ENCODE measurements at regions not wholly inside any gene's neighbourhood (a gene's known extent, or its start where the extent isn't known, plus 50 kb on each side); places are given as distances from the start of the nearest gene placed in this dataset.
"Not testable (repeated sequence)": the region's sequence is repeated elsewhere in the genome, so short reads cannot be mapped to it uniquely, and the experiment has no call there.

DNA sequence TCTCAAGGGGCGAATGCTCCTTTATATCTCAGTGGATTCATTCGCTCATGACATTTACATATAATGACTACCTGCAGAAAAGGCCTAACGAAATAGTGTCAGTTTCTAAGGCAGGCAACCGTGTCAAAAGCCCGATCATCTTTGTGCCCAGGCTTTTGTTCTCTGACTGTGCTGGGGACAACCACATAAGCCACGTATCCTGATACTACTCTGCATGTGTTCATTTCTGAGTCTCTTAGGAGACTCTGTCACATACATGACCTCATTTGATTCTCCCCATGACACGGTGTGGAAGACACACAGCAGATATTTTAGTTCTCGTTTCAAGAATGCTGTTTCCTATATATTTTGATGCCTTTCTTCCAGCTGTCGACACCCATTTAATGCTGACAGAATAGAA, 598.5 kb downstream of the BNC2 start:
- Mint-ChIP-seq H3K9me3 (no peaks in the 10 kb centered on the region), H3K27ac (no peak overlapping the region), H3K36me3 (no peaks in the 10 kb centered on the region)
- DNase-seq (ENCODE audit: low spot score in 2 of 2): no peak
- peak in 1 of 2 donors; percentile 22 for ATAC-seq

DNA sequence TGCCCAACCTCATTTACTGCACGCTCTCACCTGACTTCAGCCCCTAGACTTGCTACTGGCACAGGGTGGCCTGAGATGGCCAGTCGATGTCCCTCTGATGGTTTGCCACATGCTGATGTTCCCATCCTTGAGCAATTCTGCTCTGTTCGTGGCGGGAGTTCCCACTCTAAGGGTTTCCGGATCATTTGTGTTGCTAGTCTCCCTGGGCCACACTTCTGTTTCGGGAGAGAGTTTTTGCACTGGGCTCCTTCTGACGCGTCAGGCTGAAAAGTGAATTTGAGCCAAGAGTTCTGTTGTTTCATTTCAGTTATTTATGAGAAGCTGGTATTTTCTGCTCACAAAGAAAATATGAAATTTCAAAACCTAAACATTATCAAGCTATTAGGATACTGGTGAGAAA, 597.7 kb downstream of the BNC2 start:
- ATAC-seq: no peak
- no peaks in the 10 kb centered on the region for H3K9me3 Mint-ChIP-seq
- H3K36me3 Mint-ChIP-seq: no peaks in the 10 kb centered on the region
- H3K27ac Mint-ChIP-seq: no peak overlapping the region
- no peak for DNase-seq (ENCODE audit: low spot score in 2 of 2)

DNA sequence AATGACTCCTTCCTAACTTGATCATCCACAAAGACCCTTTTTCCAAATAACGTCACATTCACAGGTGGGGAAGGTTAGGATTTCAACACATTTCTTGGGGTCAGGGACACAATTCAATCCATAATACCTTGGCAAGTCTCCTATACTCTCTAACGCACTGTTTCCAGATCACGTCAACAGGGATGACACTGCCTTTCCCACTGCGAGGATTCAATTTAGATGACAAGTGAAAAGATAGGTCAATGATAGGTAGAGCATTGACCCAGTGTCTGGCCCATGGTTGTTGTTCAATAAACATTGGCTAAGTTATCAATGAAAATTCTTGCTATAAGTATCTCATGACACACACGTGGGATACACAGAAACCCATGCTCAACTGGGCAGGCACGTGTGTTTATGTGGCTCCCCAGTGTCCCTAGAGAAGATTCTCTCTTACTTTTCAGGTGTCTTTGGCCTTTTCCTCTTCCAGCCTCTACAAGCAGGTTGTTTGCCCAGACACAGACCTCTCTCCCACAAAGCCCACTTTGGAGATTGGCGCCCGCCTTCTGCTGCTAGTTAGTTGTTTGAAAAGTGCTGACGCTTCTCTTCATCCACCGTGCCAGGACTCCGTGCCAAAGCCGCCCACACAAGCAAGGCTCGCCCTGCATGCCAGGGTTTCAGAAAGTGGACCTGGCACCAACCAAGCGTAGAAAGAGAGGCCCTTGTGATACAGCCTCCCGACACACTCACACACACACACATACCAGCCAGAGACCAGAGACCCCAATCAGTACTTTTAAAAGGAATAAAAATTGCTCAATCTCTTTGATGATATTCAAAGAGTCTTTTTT, 594.5 kb downstream of the BNC2 start:
- H3K27ac Mint-ChIP-seq: no peak overlapping the region
- DNase-seq (ENCODE audit: low spot score in 2 of 2) (no peak), ATAC-seq (no peak)
- no peaks in the 10 kb centered on the region for H3K36me3 Mint-ChIP-seq
- H3K9me3 Mint-ChIP-seq: no peaks in the 10 kb centered on the region

- Mint-ChIP-seq H3K36me3 (no peaks in the 10 kb centered on the region), H3K27ac (no peak overlapping the region), H3K9me3 (no peaks in the 10 kb centered on the region)
- no peak for ATAC-seq
- DNase-seq (ENCODE audit: low spot score in 2 of 2): no peak
Observed at GRCh38 chr9:16276866-16277265, 593.6 kb downstream of the BNC2 start.

DNA sequence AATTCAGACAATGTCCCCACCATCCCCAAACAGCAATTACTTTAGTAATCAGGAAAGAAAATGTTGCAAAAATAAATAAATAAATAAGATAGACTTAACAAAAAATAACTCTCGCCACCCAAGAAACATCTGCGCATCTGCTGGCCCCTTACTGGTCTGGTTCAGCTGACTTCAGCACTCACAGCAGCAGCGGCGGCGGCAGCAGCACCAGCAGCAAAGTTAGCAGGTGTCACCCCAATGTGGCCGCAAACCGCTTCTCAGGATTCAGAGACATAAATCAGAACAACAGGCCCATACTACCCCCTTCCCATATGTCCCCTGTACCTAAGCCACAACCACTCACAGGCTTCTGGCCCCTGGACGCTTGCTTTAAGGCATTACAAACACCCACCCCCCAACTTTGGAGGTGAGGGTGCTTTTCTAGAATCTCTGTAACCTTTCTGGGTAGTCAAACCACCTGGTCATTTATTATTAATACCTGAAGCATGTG, 593.0 kb downstream of the BNC2 start:
- H3K27ac Mint-ChIP-seq: no peak overlapping the region
- no peak for ATAC-seq
- H3K9me3 Mint-ChIP-seq: no peaks in the 10 kb centered on the region

GRCh38 chr9:16278326-16278999, 592.0 kb downstream of the BNC2 start:
- DNase-seq (ENCODE audit: low spot score in 2 of 2) (no peak), ATAC-seq (no peak)
- Mint-ChIP-seq H3K9me3 (peaks cover 0 to 4% of the 10 kb centered on the region in 2 donors), H3K36me3 (no peaks in the 10 kb centered on the region), H3K27ac (no peak overlapping the region)

More for the DNA sequence above, 593.0 kb downstream of the BNC2 start:
- DNase-seq (ENCODE audit: low spot score in 2 of 2): no peak
- H3K36me3 Mint-ChIP-seq: no peaks in the 10 kb centered on the region

DNA sequence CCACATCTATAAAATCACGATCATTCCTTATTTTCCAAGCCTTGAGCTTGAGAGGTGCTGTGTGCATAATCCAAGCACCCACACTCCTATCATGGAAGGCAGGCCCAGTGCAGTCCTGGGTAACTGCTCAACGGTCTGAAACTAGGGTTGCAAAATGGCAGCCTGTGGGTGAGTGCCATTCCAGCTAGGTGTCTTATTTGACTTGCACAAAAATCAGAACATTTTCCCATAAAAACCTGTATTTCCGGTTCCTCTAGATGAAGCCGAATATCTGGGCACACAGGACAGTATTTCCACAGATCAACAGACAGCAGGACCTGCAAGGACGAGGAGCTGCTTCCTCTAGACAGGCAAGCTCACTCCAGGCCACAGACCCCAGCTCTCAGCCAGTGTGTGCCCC, 588.8 kb downstream of the BNC2 start:
- H3K36me3 Mint-ChIP-seq: no peaks in the 10 kb centered on the region
- H3K27ac Mint-ChIP-seq: no peak overlapping the region
- H3K9me3 Mint-ChIP-seq: peaks cover 4 to 9% of the 10 kb centered on the region in 2 donors
- ATAC-seq (no peak), DNase-seq (ENCODE audit: low spot score in 2 of 2) (no peak)

- no peak overlapping the region for H3K27ac Mint-ChIP-seq
- ATAC-seq (no peak), DNase-seq (ENCODE audit: low spot score in 2 of 2) (no peak)
- peaks cover 4 to 9% of the 10 kb centered on the region in 2 donors for H3K9me3 Mint-ChIP-seq
- no peaks in the 10 kb centered on the region for H3K36me3 Mint-ChIP-seq
Observed at GRCh38 chr9:16282216-16282615, 588.3 kb downstream of the BNC2 start.

GRCh38 chr9:16282718-16283117, 587.8 kb downstream of the BNC2 start:
- peaks cover 7 to 9% of the 10 kb centered on the region in 2 donors for H3K9me3 Mint-ChIP-seq
- no peak for DNase-seq (ENCODE audit: low spot score in 2 of 2)
- no peak overlapping the region for H3K27ac Mint-ChIP-seq
- ATAC-seq: no peak
- H3K36me3 Mint-ChIP-seq: no peaks in the 10 kb centered on the region

DNA sequence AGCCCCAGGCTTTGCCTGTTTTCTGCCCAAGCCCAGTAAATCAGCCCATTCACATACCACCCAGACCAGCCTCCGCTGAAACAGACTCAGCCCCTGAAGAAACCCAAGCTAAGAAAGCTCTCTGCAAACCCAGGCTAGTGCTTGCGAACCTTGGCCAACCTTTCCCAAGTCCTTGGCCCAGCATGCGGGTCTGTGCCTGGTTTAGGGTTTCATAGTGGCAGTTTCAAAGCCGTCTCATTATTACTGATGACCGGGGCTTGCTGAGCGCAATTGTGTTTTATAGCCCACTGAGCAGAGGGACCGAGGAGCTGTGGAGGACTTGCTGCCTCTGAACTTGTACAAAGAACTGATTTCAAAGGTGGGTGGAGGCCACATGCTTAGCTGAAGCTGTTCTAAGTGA, 584.3 kb downstream of the BNC2 start:
- no peak overlapping the region for H3K27ac Mint-ChIP-seq
- no peak for DNase-seq (ENCODE audit: low spot score in 2 of 2)
- no peaks in the 10 kb centered on the region for H3K36me3 Mint-ChIP-seq
- no peak for ATAC-seq
- H3K9me3 Mint-ChIP-seq: peaks cover 7 to 9% of the 10 kb centered on the region in 2 donors

- no peaks in the 10 kb centered on the region for H3K36me3 Mint-ChIP-seq
- DNase-seq (ENCODE audit: low spot score in 2 of 2) (no peak), ATAC-seq (no peak)
- H3K27ac Mint-ChIP-seq: no peak overlapping the region
- peaks cover 5 to 7% of the 10 kb centered on the region in 2 donors for H3K9me3 Mint-ChIP-seq
Observed at GRCh38 chr9:16289639-16290038, 580.8 kb downstream of the BNC2 start.

GRCh38 chr9:16290169-16290568, 580.3 kb downstream of the BNC2 start:
- DNase-seq (ENCODE audit: low spot score in 2 of 2) (no peak), ATAC-seq (no peak)
- Mint-ChIP-seq H3K36me3 (no peaks in the 10 kb centered on the region), H3K9me3 (peaks cover 7 to 8% of the 10 kb centered on the region in 2 donors), H3K27ac (no peak overlapping the region)

GRCh38 chr9:16291921-16292320, 578.5 kb downstream of the BNC2 start:
- DNase-seq (ENCODE audit: low spot score in 2 of 2) (no peak), ATAC-seq (no peak)
- Mint-ChIP-seq H3K9me3 (peaks cover 3 to 12% of the 10 kb centered on the region in 2 donors), H3K27ac (no peak overlapping the region), H3K36me3 (no peaks in the 10 kb centered on the region)

DNA sequence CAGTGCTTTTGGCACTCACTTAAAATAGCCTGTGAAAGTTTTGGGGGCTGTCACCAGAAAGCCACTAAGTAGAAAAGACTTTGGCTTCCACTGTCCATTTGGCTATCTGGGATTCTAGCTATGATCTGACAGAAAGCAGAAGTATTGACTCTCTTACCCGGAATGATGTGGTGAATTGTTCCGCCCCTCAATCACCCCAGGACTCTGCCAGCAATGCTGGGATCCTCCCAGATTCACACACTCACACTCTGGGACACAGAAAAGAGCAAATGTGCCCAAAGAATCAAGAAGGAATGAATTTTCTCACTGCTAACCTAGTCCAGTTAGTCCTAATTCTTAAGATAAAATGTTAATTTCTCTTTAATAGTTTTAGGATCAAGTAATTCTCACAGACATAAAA, 576.9 kb downstream of the BNC2 start:
- no peak overlapping the region for H3K27ac Mint-ChIP-seq
- ATAC-seq (no peak), DNase-seq (ENCODE audit: low spot score in 2 of 2) (no peak)
- H3K9me3 Mint-ChIP-seq: peaks cover 4 to 21% of the 10 kb centered on the region in 2 donors
- peaks cover 0 to 4% of the 10 kb centered on the region in 2 donors for H3K36me3 Mint-ChIP-seq

- peaks cover 0 to 4% of the 10 kb centered on the region in 2 donors for H3K36me3 Mint-ChIP-seq
- H3K9me3 Mint-ChIP-seq: peaks cover 4 to 21% of the 10 kb centered on the region in 2 donors
- ATAC-seq (no peak), DNase-seq (ENCODE audit: low spot score in 2 of 2) (no peak)
- no peak overlapping the region for H3K27ac Mint-ChIP-seq
Observed at GRCh38 chr9:16294133-16294770, 576.2 kb downstream of the BNC2 start.

DNA sequence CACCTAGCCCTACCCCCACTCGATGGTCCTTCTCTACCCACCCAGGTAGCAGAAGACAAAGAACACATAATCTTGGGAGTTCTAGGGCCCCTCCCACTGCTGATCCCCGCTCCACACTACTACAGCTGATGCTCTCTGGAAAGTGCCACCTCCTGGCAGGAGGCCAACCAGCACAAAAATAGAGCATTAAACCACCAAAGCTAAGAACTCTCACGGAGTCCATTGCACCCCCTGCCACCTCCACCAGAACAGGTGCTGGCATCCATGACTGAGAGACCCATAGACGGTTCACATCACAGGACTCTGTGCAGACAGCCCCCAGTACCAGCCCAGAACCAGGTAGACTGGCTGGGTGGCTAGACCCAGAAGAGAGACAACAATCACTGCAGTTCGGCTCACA, 575.5 kb downstream of the BNC2 start:
- DNase-seq (ENCODE audit: low spot score in 2 of 2); H3K36me3 Mint-ChIP-seq; ATAC-seq; H3K27ac Mint-ChIP-seq: not testable (repeated sequence)
- H3K9me3 Mint-ChIP-seq: peaks cover 4 to 21% of the 10 kb centered on the region in 2 donors

DNA sequence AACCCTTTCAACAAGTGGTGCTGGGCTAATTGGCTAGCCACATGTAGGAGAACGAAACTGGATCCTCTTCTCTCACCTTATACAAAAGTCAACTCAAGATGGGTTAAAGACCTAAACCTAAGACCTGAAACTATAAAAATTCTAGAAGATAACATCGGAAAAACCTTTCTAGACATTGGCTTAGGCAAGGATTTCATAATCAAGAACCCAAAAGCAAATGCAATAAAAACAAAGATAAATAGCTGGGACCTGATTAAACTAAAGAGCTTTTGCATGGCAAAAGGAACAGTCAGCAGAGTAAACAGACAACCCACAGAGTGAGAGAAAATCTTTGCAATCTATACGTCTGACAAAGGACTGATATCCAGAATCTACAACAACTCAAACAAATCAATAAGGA, 571.1 kb downstream of the BNC2 start:
- DNase-seq (ENCODE audit: low spot score in 2 of 2); H3K27ac Mint-ChIP-seq; ATAC-seq; H3K36me3 Mint-ChIP-seq: not testable (repeated sequence)
- H3K9me3 Mint-ChIP-seq: peaks cover 4 to 21% of the 10 kb centered on the region in 2 donors

All from activated naive CD4-positive, alpha-beta T cell treated with anti-CD3 and anti-CD28 coated beads, Interleukin-2, amount 50 U/mL, for 72 hours (primary cell).